NCI-H510A (cell line): ENCODE measurements at regions not wholly inside any gene's neighbourhood (a gene's known extent, or its start where the extent isn't known, plus 50 kb on each side); places are given as distances from the start of the nearest gene placed in this dataset.
A peak's percentile ranks its signal among the peaks of the same experiment; 100 is the strongest.
"Not testable (repeated sequence)": the region's sequence is repeated elsewhere in the genome, so short reads cannot be mapped to it uniquely, and the experiment has no call there.

Source experiments
- DNase-seq: peaks from one replicate; lab custom pipeline; 2025; lab: John Stamatoyannopoulos, UW

- no peak for DNase-seq
Measured at GRCh38 chr15:24733659-24734058, 58.1 kb downstream of the NPAP1 start.

GRCh38 chr15:24734396-24734795 lies 58.8 kb downstream of the NPAP1 start:
- DNase-seq = no peak

- DNase-seq = no peak
Measured at GRCh38 chr15:24745290-24745689, 69.7 kb downstream of the NPAP1 start.

GRCh38 chr15:24746094-24746493 lies 70.5 kb downstream of the NPAP1 start:
- no peak for DNase-seq

GRCh38 chr15:24747376-24747775 lies 71.8 kb downstream of the NPAP1 start:
- no peak for DNase-seq

GRCh38 chr15:24748812-24749439 lies 73.4 kb downstream of the NPAP1 start:
- DNase-seq = no peak

GRCh38 chr15:24752354-24752753 lies 76.8 kb downstream of the NPAP1 start:
- DNase-seq = no peak

GRCh38 chr15:24756101-24756500 lies 80.5 kb downstream of the NPAP1 start:
- no peak for DNase-seq

- DNase-seq = no peak
Measured at GRCh38 chr15:24760066-24760465, 84.5 kb downstream of the NPAP1 start.

GRCh38 chr15:24761704-24762302 lies 86.2 kb downstream of the NPAP1 start:
- DNase-seq = no peak

GRCh38 chr15:24763891-24764290 lies 88.3 kb downstream of the NPAP1 start:
- no peak for DNase-seq

GRCh38 chr15:24764375-24765171 lies 89.0 kb downstream of the NPAP1 start:
- DNase-seq = no peak

GRCh38 chr15:24766511-24767133 lies 91.0 kb downstream of the NPAP1 start:
- no peak for DNase-seq

- DNase-seq = no peak
Measured at GRCh38 chr15:24772266-24772665, 96.7 kb downstream of the NPAP1 start.

- peak; percentile 53 for DNase-seq
Measured at GRCh38 chr15:24772686-24773373, 97.3 kb downstream of the NPAP1 start.

- no peak for DNase-seq
Measured at GRCh38 chr15:24777307-24777706, 101.7 kb downstream of the NPAP1 start.

- DNase-seq = no peak
Measured at GRCh38 chr15:24784506-24784905, 108.9 kb downstream of the NPAP1 start.

GRCh38 chr15:24786347-24786746 lies 110.8 kb downstream of the NPAP1 start:
- no peak for DNase-seq

- DNase-seq = not testable (repeated sequence)
Measured at GRCh38 chr15:24802624-24803023, 127.0 kb downstream of the NPAP1 start.

- no peak for DNase-seq
Measured at GRCh38 chr15:24819680-24820079, 135.1 kb upstream of the SNRPN start.

GRCh38 chr15:24823473-24823872 lies 131.3 kb upstream of the SNRPN start:
- no peak for DNase-seq

GRCh38 chr15:24832282-24832681 lies 122.5 kb upstream of the SNRPN start:
- no peak for DNase-seq
